ENCODE measurements at regions not wholly inside any gene's neighbourhood (a gene's known extent, or its start where the extent isn't known, plus 50 kb on each side); places are given as distances from the start of the nearest gene placed in this dataset.

DNA sequence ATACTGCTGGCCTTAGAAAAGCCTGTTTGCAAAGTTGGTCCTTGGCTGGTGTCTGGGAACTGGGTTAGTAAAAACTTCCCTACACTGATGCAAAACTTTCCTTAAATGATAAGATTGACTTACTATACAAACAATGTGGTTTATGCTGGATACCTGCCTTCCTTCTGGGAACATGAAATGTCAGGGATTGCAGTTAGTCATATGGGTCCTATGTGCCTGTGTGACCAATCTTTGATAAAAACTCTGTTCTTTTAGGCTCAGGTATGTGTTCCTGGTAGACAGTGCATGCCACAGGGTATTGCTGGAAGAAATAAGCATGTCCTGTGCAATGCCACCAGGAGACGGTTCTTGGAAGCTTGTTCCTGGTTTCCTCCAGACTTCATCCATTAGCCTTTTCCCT lies 173.3 kb downstream of the RMI1 start:
- TF ChIP-seq YY1 (IDR thresholded peaks at IDR 0.05; ENCODE audit: insufficient read depth, insufficient read length) (no peak), ZNF274 (IDR thresholded peaks at IDR 0.05; ENCODE audit: low read depth, low read length) (no peak), SUZ12 (IDR thresholded peaks at IDR 0.05; ENCODE audit: extremely low read depth, insufficient read depth, insufficient read length) (no peak)
- Histone ChIP-seq H3K4me1 (ENCODE audit: insufficient read depth, insufficient read length) (peaks cover 5% of the 10 kb centered on the region), H3K4me3 (ENCODE audit: insufficient read length, low read depth) (no peak overlapping the region), H3K9ac (ENCODE audit: insufficient read length, low read depth) (no peak overlapping the region), H3K9me3 (ENCODE audit: insufficient read depth, low read length) (no peaks in the 10 kb centered on the region), H3K27me3 (ENCODE audit: insufficient read depth, insufficient read length) (peaks cover 58% of the 10 kb centered on the region), H3K36me3 (ENCODE audit: insufficient read depth, insufficient read length, low read length) (no peaks in the 10 kb centered on the region)
- no peak for DNase-seq (ENCODE audit: low read depth, low spot score)

DNA sequence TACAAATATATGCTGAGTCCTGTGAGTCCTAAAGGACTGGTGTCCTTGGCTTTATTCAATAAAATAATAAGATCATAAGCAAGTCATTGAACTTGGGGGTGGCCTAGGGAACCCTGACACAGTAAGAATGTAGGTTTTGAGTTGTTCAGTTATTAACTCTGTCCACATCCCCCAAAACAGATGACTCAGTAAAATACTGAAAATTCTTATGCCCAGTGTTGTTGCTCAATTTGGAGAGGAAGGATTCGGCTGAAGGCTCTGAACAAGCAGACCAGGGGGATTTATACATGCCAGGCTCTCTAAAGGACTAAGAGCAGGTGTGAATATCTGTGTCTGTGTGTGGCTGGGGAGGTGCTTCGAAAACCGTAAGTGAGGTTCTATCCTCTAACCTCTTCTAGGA lies 173.7 kb downstream of the RMI1 start:
- no peak for DNase-seq (ENCODE audit: low read depth, low spot score)
- peaks cover 54% of the 10 kb centered on the region for H3K27me3 ChIP-seq (ENCODE audit: insufficient read depth, insufficient read length)
- no peak for TF ChIP-seq YY1 (IDR thresholded peaks at IDR 0.05; ENCODE audit: insufficient read depth, insufficient read length)
- no peak for TF ChIP-seq SUZ12 (IDR thresholded peaks at IDR 0.05; ENCODE audit: extremely low read depth, insufficient read depth, insufficient read length)
- no peak for TF ChIP-seq ZNF274 (IDR thresholded peaks at IDR 0.05; ENCODE audit: low read depth, low read length)
- no peaks in the 10 kb centered on the region for H3K36me3 ChIP-seq (ENCODE audit: insufficient read depth, insufficient read length, low read length)
- H3K9me3 ChIP-seq (ENCODE audit: insufficient read depth, low read length): no peaks in the 10 kb centered on the region
- peaks cover 5% of the 10 kb centered on the region for H3K4me1 ChIP-seq (ENCODE audit: insufficient read depth, insufficient read length)
- no peak overlapping the region for H3K9ac ChIP-seq (ENCODE audit: insufficient read length, low read depth)
- H3K4me3 ChIP-seq (ENCODE audit: insufficient read length, low read depth): no peak overlapping the region

DNA sequence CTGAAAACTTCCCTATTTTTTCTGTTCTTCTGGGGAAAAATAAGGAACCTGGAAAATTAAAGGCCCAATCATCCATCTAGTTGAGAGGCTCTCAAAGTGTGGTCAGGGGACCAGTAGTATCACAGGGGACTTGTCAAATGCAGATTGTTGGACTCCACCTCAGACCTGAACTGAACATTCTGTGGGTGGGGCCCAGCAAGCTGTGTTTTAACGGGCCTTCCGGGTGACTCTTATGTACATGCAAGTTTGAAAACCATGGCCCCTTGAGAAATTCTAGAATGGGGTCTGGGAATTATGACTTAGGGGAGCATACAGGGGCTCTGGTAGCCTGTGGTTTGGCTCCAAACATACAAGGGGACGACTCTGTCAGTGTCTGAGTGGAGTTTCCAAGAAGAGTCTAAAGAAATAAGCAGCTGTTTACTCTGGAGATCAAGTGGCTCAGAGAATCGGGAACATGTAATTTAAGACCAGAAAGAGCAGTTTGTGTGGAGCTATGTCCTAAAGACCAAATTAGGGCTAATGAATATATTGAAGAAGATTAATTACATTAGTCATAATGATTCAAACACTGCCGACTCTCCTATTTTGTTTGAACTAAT lies 177.4 kb downstream of the SLC28A3 start:
- H3K27me3 ChIP-seq (ENCODE audit: insufficient read depth, insufficient read length): no peaks in the 10 kb centered on the region
- H3K9ac ChIP-seq (ENCODE audit: insufficient read length, low read depth): no peak overlapping the region
- no peak for DNase-seq (ENCODE audit: low read depth, low spot score)
- no peaks in the 10 kb centered on the region for H3K9me3 ChIP-seq (ENCODE audit: insufficient read depth, low read length)
- no peaks in the 10 kb centered on the region for H3K36me3 ChIP-seq (ENCODE audit: insufficient read depth, insufficient read length, low read length)
- TF ChIP-seq ZNF274 (IDR thresholded peaks at IDR 0.05; ENCODE audit: low read depth, low read length) (no peak), YY1 (IDR thresholded peaks at IDR 0.05; ENCODE audit: insufficient read depth, insufficient read length) (no peak), SUZ12 (IDR thresholded peaks at IDR 0.05; ENCODE audit: extremely low read depth, insufficient read depth, insufficient read length) (no peak)
- H3K4me3 ChIP-seq (ENCODE audit: insufficient read length, low read depth): no peak overlapping the region
- H3K4me1 ChIP-seq (ENCODE audit: insufficient read depth, insufficient read length): no peaks in the 10 kb centered on the region

DNA sequence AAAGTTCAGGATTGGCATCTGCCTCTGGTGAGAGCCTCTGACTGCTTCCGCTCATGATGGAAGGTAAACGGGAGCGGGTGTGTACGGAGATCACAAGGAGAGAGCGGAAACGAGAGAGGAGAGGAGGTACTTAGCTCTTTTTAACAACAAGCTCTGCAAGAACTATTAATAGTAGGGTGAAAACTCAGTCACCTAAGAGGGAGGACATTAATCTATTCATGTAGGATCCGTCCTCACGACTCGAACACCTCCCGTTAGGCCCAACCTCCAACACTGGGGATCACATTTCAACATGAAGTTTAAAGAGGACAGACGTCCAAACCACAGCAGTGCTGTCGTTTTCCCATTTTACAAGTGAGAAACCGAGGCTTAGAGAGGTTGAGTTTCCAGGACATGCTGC lies 173.7 kb downstream of the SLC28A3 start:
- no peaks in the 10 kb centered on the region for H3K27me3 ChIP-seq (ENCODE audit: insufficient read depth, insufficient read length)
- no peaks in the 10 kb centered on the region for H3K4me1 ChIP-seq (ENCODE audit: insufficient read depth, insufficient read length)
- H3K36me3 ChIP-seq (ENCODE audit: insufficient read depth, insufficient read length, low read length): no peaks in the 10 kb centered on the region
- DNase-seq (ENCODE audit: low read depth, low spot score): no peak
- no peak overlapping the region for H3K9ac ChIP-seq (ENCODE audit: insufficient read length, low read depth)
- TF ChIP-seq SUZ12 (IDR thresholded peaks at IDR 0.05; ENCODE audit: extremely low read depth, insufficient read depth, insufficient read length) (no peak), YY1 (IDR thresholded peaks at IDR 0.05; ENCODE audit: insufficient read depth, insufficient read length) (no peak), ZNF274 (IDR thresholded peaks at IDR 0.05; ENCODE audit: low read depth, low read length) (no peak)
- no peak overlapping the region for H3K4me3 ChIP-seq (ENCODE audit: insufficient read length, low read depth)
- H3K9me3 ChIP-seq (ENCODE audit: insufficient read depth, low read length): no peaks in the 10 kb centered on the region

DNA sequence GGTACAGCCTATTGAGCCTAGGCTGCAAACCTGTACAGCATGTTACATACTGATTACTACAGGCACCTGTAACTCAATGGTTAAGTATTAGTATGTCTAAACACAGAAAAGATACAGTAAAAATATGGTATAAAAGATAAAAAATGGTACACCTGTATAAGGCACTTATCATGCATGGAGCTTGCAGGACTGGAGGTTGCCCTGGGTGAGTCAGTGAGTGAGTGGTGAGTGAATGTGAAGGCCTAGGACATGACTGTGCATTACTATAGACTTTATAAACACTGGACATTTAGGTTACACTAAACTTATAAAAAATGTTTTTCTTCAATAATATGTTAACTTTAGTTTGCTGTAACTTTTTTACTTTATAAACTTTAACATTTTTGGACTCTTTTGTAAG lies 171.3 kb downstream of the SLC28A3 start:
- H3K4me3 ChIP-seq (ENCODE audit: insufficient read length, low read depth): no peak overlapping the region
- H3K9ac ChIP-seq (ENCODE audit: insufficient read length, low read depth): no peak overlapping the region
- TF ChIP-seq YY1 (IDR thresholded peaks at IDR 0.05; ENCODE audit: insufficient read depth, insufficient read length): no peak
- TF ChIP-seq ZNF274 (IDR thresholded peaks at IDR 0.05; ENCODE audit: low read depth, low read length): no peak
- TF ChIP-seq SUZ12 (IDR thresholded peaks at IDR 0.05; ENCODE audit: extremely low read depth, insufficient read depth, insufficient read length): no peak
- H3K27me3 ChIP-seq (ENCODE audit: insufficient read depth, insufficient read length): no peaks in the 10 kb centered on the region
- H3K4me1 ChIP-seq (ENCODE audit: insufficient read depth, insufficient read length): no peaks in the 10 kb centered on the region
- H3K9me3 ChIP-seq (ENCODE audit: insufficient read depth, low read length): no peaks in the 10 kb centered on the region
- no peaks in the 10 kb centered on the region for H3K36me3 ChIP-seq (ENCODE audit: insufficient read depth, insufficient read length, low read length)
- DNase-seq (ENCODE audit: low read depth, low spot score): no peak

DNA sequence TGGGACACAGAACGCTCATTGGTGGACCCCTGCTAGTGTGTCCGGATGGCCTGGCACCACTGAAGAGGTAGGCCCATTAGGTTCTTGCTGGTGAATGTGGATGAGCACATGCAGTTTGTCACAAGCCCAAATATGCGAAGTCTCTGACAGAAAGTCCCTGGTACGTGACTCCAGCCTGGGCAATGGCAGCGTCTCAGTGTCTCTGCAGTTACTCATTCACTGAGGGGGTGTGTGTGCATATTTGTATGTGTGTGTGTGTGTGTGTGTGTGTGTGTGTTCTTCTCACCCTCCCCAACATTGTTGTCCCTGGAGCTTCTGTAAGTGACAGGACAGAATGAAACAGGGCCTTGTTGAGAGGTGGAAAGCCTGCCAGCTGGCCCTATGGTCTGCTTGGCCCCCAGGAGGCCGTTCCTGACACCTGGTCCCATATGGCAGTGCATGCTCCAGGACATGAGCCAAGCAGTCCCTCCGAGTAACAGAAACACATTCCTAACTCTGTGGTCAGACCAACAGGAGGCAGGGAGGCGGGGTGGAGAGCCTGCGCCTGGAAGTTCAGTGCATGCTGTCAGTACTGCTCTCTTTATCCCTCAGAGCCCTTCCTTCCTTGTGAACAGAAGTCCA lies 169.9 kb downstream of the SLC28A3 start:
- H3K9me3 ChIP-seq (ENCODE audit: insufficient read depth, low read length): no peaks in the 10 kb centered on the region
- no peak overlapping the region for H3K4me3 ChIP-seq (ENCODE audit: insufficient read length, low read depth)
- no peaks in the 10 kb centered on the region for H3K27me3 ChIP-seq (ENCODE audit: insufficient read depth, insufficient read length)
- DNase-seq (ENCODE audit: low read depth, low spot score): no peak
- no peak overlapping the region for H3K9ac ChIP-seq (ENCODE audit: insufficient read length, low read depth)
- H3K4me1 ChIP-seq (ENCODE audit: insufficient read depth, insufficient read length): no peaks in the 10 kb centered on the region
- no peaks in the 10 kb centered on the region for H3K36me3 ChIP-seq (ENCODE audit: insufficient read depth, insufficient read length, low read length)
- no peak for TF ChIP-seq SUZ12 (IDR thresholded peaks at IDR 0.05; ENCODE audit: extremely low read depth, insufficient read depth, insufficient read length)
- no peak for TF ChIP-seq ZNF274 (IDR thresholded peaks at IDR 0.05; ENCODE audit: low read depth, low read length)
- TF ChIP-seq YY1 (IDR thresholded peaks at IDR 0.05; ENCODE audit: insufficient read depth, insufficient read length): no peak

DNA sequence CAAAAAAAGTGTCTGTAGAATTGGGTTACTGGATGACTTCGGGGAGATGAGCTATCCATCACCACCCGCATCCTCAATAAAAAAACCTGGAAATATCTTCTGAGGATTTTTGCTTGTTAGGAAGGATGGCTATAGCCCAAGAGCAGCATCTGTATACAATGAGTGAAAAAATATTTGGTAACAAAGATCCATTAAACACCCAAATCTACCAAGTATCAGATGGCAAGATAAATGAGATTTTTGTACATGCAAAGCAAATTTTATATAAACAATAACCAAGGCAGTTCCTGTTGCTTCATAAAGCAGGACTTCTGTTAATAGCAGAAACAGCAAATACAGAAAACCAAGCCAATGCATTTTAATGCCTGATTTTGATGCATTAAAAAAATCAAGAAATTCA lies 166.6 kb downstream of the SLC28A3 start:
- Histone ChIP-seq H3K9ac (ENCODE audit: insufficient read length, low read depth) (no peak overlapping the region), H3K9me3 (ENCODE audit: insufficient read depth, low read length) (no peaks in the 10 kb centered on the region), H3K36me3 (ENCODE audit: insufficient read depth, insufficient read length, low read length) (no peaks in the 10 kb centered on the region), H3K4me1 (ENCODE audit: insufficient read depth, insufficient read length) (no peaks in the 10 kb centered on the region), H3K27me3 (ENCODE audit: insufficient read depth, insufficient read length) (no peaks in the 10 kb centered on the region), H3K4me3 (ENCODE audit: insufficient read length, low read depth) (no peak overlapping the region)
- TF ChIP-seq SUZ12 (IDR thresholded peaks at IDR 0.05; ENCODE audit: extremely low read depth, insufficient read depth, insufficient read length) (no peak), ZNF274 (IDR thresholded peaks at IDR 0.05; ENCODE audit: low read depth, low read length) (no peak), YY1 (IDR thresholded peaks at IDR 0.05; ENCODE audit: insufficient read depth, insufficient read length) (no peak)
- no peak for DNase-seq (ENCODE audit: low read depth, low spot score)
